ENCODE measurements at regions not wholly inside any gene's neighbourhood (a gene's known extent, or its start where the extent isn't known, plus 50 kb on each side); places are given as distances from the start of the nearest gene placed in this dataset.

GRCh38 chr19:28228854-28229253 is 984.1 kb downstream of the UQCRFS1 start:
- DNase-seq (ENCODE audit: low read depth) = no peak

DNA sequence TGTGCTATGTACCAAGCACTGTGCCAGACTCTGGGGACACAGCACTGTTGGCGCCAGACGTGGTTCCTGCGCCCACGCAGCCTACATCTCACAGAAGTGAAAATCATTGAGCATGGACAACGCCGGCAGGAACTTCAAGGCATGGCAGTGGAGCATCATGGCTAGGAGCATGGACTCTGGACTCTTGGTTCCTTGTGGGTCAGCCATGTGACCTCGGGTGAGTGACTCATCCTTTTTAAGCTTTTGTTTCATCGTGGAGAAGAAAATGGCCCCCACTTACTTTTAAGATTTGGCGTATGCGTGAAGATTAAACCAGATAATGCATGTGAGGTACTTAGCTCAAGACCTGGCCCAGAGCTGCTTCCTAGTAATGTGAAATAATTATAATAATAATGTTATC is 988.5 kb downstream of the UQCRFS1 start:
- no peak for DNase-seq (ENCODE audit: low read depth)

DNA sequence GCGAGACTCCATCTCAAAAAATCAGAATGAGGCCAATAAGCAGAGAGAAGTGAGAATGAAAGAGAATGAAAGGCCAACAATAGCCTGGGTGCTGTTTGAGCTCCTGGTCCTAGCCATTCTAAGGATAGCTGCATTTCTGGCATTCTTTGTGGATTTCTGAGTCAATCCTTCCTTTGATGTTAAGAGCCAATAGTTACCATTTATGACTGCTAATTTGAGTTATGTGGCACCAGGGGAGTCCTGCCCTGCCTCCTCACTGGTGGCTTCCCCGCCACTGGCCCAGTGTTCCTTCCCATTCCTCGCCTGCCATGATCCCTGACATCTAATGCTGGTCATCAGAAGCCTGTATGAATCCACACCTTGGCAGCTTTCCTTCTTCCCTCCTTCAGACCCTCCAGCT is 991.2 kb downstream of the UQCRFS1 start:
- no peak for DNase-seq (ENCODE audit: low read depth)

- DNase-seq (ENCODE audit: low read depth) = no peak
Measured at GRCh38 chr19:28218728-28219127, 994.2 kb downstream of the UQCRFS1 start.

DNA sequence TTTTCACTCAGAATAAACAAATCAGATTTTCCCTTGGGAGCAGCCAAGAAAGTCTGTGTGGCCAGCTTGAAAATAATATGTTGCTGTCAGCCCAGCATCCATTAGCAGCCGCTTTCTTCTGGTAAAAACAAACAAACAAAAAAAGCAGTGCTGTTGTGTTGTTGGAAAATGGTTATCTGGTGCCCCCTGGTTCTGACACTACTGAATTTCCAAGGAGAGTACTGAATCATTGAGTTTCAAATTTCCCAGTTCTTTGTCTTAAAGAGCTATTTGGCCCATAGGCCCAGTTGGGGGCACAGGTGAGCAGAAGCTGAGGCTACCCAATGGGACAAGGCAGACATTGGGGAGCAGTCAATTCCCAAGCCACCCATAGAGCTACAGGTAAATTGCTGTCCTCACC is 995.9 kb downstream of the UQCRFS1 start:
- DNase-seq (ENCODE audit: low read depth) = no peak

DNA sequence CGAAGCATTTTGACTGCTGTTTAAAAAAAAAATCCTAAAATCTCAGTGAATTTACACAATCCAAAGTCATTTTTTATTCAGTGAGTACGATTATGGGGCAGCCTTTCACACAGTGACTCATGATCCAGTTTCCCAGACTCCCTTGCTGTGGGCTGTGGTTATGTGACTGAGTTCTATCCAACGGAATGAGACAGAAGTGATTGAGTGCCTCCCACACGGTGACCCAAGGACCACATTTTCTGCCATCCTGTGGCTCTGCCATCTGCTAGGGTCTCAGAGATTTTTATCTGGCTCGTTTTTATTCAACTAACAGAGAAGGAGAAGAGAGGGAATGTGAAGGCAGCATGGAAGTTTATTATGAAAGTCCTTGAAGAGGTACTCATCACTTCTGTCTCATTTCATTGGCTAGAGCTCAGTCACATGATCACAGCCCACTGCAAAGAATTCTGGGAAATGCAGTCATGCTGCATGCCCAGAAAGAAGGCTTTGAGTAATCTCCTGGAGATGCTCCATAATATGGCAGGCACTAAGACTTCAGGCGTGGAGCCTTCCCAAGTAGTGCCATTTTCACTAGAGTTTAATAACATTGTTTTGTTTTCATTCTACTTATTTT is 999.4 kb downstream of the UQCRFS1 start:
- no peak for DNase-seq (ENCODE audit: low read depth)

DNA sequence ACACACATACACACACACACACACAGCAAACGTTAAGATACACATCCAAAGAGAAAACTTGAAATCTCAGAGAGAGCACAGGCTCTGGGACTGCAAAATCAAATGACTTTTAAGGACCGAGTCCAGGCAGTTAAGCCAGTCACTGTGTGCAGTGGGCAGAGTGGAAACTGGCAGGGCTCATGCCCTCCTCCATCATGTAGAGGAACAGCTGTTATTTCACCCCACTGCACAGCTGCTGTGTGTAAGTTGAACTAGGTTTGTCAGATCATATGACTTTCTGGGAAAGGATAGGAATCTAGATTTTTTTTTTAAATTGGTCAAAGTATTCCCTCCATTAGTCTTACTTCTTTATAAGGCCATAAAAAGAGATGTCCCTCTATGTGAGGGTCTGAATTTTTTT is 1002.1 kb downstream of the UQCRFS1 start:
- no peak for DNase-seq (ENCODE audit: low read depth)

- DNase-seq (ENCODE audit: low read depth) = no peak
Measured at GRCh38 chr19:28208745-28209144, 1004.2 kb downstream of the UQCRFS1 start.

GRCh38 chr19:28207244-28207643 is 1005.7 kb downstream of the UQCRFS1 start:
- no peak for DNase-seq (ENCODE audit: low read depth)

- no peak for DNase-seq (ENCODE audit: low read depth)
Measured at GRCh38 chr19:28201462-28201943, 1011.4 kb downstream of the UQCRFS1 start.

GRCh38 chr19:28199323-28199722 is 1013.6 kb downstream of the UQCRFS1 start:
- DNase-seq (ENCODE audit: low read depth) = no peak

DNA sequence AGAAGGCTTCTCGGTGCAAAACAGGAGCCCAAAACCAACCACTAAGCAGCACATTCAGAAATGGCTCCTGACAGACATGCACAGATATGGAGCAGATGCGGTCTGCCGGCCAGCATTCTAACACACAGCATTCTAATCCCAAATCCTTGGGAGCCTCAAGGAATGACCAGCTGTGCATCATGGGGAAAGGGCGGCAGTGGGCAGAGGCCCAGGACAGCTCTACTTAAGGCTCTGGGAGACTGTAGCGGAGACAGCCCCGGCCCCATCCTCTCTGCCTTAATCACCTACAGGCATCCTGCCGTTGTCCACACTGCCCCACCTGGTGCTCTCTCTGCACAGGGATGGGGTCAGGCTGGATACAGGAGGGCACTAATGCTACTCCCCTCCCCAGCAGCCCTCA is 1016.0 kb downstream of the UQCRFS1 start:
- DNase-seq (ENCODE audit: low read depth) = no peak

- DNase-seq (ENCODE audit: low read depth) = no peak
Measured at GRCh38 chr19:28196101-28196500, 1016.9 kb downstream of the UQCRFS1 start.

DNA sequence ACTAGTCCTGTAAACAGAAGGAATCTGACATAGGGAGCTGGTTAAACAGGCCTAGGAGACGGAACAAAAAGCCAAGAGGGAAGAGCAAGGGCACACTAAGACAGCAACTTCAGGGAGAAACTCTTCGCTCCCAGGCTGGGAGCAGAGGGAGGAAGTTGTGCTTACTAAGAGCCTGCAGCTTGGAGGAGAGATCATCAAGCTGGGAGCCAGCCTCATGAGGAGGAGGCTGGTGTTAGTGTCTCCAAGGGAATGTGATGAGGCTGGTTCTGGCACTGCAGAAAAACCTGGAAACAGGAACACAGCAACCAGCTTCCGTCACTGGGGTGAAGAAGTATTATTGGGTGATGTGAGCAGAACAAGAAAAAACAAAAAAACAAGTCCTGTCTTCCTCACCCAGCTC is 1027.3 kb downstream of the UQCRFS1 start:
- no peak for DNase-seq (ENCODE audit: low read depth)

- no peak for DNase-seq (ENCODE audit: low read depth)
Measured at GRCh38 chr19:28184997-28185396, 1028.0 kb downstream of the UQCRFS1 start.

DNA sequence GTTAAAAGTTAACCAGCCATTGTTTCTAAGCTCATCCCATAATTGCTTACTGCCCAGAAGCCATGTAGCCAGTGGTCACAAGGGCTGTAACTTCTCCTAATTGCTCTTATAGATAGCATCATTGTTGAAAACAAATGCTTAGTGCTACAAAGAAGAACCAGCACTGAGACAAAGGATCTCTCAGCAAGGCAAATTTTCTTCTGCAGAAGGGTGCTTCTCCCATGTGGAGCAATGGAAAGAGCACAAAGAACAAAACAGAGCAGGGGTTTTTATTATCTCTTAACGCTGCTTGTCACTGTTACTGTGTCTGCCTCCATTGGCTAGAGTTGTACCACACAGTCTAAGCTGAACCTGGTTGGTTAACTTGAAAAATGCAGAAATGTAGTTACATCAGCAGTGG is 1036.8 kb downstream of the UQCRFS1 start:
- no peak for DNase-seq (ENCODE audit: low read depth)

DNA sequence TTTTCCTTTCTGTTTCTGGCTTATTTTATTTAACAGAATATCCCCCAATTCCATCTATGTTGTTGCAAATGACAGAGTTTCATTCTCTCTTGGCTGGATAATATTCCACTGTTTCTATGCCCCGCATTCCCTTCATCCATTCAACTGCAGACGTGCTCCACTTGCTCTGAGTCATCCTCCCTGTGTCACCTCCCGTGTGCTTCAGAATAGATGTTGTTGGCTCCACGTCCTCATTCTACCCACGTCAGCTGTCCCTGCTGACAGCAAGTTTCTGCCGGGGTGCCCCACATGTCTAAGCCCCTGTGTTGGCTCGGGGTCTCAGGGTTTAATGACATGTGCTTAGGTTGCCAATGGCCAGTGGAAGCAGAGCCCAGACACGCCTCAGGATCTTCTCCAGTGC is 1041.0 kb downstream of the UQCRFS1 start:
- no peak for DNase-seq (ENCODE audit: low read depth)

DNA sequence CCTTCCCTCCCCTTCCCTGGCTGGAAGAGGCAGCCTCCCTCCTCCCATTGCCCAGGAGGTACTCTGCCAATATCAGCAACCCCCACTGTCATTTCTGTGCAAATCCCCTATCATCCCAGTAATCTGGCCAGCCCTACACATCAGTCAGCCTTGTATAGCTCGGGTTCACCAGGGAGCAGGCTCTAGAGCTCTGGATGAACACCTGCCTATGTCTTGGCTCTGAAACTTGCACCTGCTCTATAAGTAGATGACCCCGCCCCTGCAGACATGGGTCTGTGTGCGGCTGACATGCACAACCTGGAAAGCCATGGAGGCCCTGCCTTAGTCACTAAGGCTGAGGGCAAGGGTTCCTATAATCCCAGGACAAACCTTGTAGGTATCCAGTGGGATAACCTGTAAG is 1042.9 kb downstream of the UQCRFS1 start:
- DNase-seq (ENCODE audit: low read depth) = no peak

GRCh38 chr19:28169168-28169887 is 1043.6 kb downstream of the UQCRFS1 start:
- no peak for DNase-seq (ENCODE audit: low read depth)

GRCh38 chr19:28168557-28168956 is 1044.4 kb downstream of the UQCRFS1 start:
- DNase-seq (ENCODE audit: low read depth) = no peak

DNA sequence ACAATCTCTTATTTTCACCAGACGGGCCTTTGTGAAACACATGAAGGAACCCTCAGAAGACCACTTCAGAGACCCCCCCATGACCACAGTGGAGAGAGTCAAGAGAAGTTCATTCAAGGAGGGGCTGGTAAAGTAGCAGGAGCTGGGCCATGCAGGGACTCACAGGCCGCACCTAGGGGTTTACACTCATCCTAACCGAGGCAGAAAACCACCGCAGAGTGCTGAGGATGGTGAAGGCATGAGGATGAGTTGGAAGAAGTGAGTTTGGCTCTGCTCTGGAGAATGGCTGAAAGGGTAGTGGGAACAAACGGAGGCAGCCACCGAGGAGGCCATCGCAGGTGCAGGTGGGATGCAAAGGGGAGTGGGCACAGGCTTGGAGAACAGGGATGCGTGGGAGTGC is 1046.9 kb downstream of the UQCRFS1 start:
- DNase-seq (ENCODE audit: low read depth) = no peak

- no peak for DNase-seq (ENCODE audit: low read depth)
Measured at GRCh38 chr19:28164214-28164613, 1048.7 kb downstream of the UQCRFS1 start.

DNA sequence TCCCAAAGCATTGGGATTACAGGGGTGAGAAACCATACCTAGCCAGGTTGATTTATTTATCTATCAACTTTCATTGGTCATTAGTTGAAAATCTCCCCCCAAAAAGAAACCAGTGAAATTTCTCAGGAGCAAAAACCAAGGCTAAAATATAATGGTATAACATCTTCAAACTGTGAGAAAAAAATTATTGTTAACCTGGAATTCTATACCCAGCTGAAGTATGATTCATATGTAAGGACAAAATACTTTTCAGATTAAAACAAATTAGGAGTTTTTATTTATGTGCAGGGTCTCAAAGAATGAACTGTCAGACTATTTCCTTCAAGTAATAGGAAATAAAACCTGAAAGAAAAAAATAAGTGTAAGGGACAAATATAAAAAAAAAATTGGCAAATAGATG is 1053.9 kb downstream of the UQCRFS1 start:
- no peak for DNase-seq (ENCODE audit: low read depth)

GRCh38 chr19:28155265-28155664 is 1057.7 kb downstream of the UQCRFS1 start:
- no peak for DNase-seq (ENCODE audit: low read depth)
